Limb (tissue), 2 donors: ENCODE measurements at regions not wholly inside any gene's neighbourhood (a gene's known extent, or its start where the extent isn't known, plus 50 kb on each side); places are given as distances from the start of the nearest gene placed in this dataset.

Experiments used
- DNase-seq, 2 donors: peaks; one replicate each; pipeline ENCODE4 v3.0.0-alpha.2; 2016; ENCODE audit errors: extremely low spot score in 2 of 2

- no peak for DNase-seq
Observed at GRCh38 chr15:35724626-35725025, 178.7 kb upstream of the DPH6 start.

GRCh38 chr15:35725353-35725752 lies 179.4 kb upstream of the DPH6 start:
- DNase-seq: no peak

DNA sequence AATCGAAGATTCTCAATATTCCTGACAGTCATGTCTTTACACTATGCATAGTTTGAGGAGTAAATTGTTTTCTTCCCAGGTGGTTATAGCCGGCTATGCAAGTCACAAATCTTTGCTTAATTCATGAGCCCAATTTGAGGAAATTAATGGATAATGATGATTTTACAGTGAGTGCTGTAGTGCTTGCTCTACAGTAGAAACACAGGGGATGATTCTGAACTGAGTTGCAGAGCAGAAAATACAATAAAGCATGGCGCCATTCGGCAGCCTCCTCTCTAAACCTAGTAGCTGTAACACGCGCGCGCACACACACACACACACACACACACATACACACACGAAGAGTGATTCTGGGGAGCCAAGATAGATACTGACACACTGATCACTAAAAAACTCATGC lies 181.7 kb upstream of the DPH6 start:
- no peak for DNase-seq

DNA sequence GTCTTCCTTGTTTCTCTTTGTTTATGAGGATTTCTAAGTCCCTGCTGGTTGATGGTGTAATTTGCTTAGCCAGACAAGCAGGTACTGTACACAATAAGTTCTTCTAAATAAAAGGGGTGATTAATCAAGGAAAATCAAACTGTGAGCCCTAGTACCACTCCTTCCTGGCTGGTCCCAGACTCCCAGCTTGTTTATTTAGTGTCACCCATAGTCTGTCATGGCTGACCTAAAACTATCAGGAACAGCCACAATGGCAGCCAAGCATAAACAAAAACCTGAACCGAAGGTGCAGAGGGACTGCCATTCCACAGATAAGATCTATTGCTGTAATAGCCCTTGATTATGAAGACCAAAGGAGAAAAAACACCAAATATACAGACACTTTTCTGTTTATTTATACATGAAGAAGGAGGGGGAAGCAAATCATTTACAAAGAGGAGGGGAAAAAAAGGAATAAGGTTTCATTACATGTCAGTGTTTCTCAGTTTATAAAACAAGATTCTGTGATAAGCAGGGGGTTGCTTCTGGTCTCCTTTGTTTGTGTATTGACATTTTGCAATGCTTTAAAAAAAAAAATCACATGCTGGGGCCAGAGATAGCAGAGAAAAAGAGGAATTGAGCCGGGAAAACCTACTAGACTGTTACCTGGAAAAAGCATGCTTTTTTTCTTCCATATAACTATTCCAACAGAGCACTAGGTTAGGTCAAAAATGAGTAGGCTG lies 182.4 kb upstream of the DPH6 start:
- no peak for DNase-seq

DNA sequence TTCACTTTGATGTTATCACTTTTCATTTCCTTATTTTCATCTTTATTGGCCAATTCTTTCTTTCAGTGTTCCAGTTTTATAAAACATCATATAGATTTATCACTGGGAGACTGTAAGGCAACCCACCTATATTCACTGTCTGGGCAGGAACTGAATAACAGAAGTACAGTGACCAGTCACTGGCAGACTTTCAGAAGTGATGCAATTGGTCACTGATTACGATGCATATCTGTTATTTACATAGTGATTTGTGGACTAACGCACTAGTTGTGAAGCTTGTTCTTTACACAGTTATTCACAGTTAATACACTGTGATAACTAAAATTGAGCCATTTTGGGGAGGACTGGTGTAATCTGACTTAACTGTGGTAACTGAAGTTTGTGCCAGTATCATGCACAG lies 190.2 kb upstream of the DPH6 start:
- no peak for DNase-seq

DNA sequence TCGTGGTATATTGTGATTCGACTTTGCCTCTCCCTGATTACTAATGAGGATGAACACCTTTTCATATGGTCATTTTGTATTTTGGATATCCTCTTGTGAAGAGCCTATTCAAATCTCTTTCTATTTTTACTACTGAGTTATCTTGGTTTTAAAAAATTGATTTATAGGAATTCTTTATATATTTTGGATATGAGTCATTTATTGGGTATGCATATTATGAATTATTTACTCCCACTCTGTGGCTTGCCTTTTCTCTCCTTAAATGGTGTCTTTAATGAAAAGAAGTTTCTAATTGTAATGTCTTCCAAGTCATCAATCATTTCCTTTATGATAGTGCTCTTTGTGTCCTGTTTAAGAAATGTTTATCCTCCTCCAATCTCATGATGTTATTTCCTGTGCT lies 191.5 kb upstream of the DPH6 start:
- DNase-seq: no peak

- DNase-seq: no peak
Observed at GRCh38 chr15:35738370-35738769, 192.4 kb upstream of the DPH6 start.

GRCh38 chr15:35740761-35741160 lies 194.8 kb upstream of the DPH6 start:
- peak in 1 of 2 donors; percentile 69 for DNase-seq

- DNase-seq: no peak
Observed at GRCh38 chr15:35741395-35741794, 195.4 kb upstream of the DPH6 start.

DNA sequence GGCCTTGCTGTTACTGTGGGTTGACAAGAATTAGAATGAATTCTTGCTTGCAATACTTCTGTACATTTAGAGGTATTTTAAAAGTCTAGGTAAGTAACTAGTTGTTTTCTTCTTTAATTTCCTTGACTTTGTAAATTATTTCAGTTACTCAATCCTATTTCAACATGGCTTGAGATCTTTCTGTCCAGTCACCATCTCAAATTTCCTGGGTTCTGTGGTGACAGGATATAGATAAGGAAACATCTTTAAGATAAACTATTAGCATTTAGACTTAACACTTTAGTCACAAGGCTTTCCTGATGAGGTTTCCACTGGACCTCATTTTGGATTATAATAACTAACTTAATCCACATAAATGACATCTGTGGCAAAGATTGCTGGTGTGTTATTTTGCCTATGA lies 195.9 kb upstream of the DPH6 start:
- no peak for DNase-seq

DNA sequence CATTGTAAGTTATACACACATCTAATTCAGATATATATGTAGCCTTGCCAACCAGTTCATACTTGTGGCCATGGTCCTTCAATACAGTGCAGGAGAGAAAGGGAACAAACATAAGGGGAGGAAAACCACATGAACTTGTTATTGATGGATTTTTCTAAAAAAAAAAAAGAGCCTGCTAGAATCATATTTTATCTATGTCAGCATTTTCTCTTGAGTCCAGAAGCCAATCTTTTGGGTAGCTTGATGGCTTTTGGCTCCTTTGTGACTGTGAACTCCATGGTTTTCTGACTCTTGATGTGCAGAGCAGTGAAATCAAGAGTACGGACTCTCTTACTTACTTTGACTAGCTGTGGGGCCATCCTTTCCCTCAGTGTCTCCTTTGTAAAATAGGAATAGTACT lies 197.4 kb upstream of the DPH6 start:
- DNase-seq: no peak

DNA sequence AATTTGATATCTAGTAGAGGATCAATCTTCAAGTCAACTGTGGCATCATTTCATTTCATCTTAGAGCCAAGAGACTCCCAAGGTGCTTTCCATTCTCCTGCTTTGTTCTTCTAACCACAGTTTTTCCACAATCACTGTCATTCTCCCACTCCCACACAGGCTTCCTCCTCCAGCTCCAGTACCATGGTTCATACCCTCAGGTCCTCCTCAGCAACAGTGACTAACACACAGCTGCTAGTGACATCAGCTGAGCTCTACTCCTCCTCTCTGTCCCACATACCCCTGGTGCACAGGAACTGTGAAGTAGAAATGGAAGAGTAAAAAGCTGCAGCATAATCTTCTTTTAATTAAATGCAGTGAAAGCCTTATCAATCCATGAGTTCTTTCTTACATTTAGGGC lies 200.2 kb upstream of the DPH6 start:
- no peak for DNase-seq

- no peak for DNase-seq
Observed at GRCh38 chr15:35748105-35748504, 202.1 kb upstream of the DPH6 start.

- DNase-seq: no peak
Observed at GRCh38 chr15:35750051-35750450, 204.1 kb upstream of the DPH6 start.

DNA sequence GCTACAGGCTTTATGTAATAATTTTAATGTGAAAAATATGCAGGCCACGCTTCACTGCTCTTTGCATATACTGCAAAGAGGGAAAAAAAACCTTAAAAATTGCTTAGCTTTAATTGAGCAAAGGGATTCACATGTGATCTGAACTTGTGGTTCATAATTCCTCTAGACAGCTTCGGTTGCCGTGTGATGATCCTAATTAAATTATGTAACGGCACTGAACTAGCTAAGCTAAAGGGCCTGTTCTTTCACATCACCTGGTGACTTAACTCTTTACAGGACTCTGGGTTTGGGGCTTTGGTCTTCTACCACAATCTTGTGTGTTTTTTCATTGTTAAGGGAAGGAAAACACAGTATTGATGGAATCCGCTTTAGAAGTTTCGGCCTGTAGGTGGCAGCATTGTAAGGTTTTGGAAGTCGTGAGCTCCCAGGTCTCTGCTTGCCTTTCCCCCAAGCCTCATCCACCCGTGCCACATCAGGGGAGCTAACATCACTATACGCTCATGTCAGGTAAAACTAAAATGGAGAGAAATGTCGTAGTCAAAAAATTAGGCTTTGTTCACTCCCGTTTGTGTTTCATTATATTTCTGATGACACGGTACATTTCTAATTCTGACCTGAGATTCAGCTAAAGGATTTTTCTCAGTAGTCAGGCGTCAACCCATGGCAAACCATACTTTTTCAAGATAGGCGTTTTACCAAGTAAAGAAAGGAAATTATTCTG lies 205.6 kb upstream of the DPH6 start:
- DNase-seq: peak; percentile 84 to 85

GRCh38 chr15:35752134-35752466 lies 206.1 kb upstream of the DPH6 start:
- no peak for DNase-seq

DNA sequence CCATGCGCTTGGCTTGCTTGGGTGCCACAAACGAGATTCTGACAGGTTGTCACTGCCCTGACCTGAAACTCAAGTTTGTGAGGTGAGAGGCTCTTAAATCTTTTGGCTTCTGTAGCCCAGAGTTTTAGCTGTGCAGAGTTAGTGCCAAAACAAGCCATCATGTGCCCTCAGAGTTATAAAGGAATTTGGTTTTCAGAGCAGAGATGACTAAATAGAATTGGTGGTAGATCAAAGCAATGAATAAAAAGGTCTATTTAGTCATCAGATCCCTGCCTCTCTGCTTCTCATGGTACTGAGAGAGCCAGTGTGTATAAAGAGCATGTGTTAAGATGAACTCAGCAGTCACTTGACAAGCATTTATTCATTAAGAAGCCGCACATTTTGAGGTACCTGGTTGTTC lies 207.5 kb upstream of the DPH6 start:
- DNase-seq: no peak

- DNase-seq: no peak
Observed at GRCh38 chr15:35755237-35755802, 209.4 kb upstream of the DPH6 start.

DNA sequence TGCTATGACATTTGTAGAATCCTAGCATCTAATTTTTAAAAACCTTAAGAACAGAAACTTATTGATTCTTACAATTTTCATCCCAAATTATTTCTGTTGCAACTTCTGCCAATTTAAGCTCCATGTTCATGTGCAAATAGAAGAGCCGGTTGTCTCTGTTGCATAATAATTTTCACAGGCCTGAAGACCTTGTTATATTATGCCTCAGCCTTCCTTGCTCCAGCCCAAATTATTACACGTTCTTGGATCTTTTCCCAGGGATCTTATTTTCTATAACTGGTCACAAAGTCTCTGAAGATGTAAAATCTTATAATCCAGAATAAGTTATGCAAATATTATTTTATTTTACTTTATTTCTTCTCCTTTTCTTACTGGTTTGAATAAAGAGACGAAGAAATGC lies 210.7 kb upstream of the DPH6 start:
- DNase-seq: no peak

DNA sequence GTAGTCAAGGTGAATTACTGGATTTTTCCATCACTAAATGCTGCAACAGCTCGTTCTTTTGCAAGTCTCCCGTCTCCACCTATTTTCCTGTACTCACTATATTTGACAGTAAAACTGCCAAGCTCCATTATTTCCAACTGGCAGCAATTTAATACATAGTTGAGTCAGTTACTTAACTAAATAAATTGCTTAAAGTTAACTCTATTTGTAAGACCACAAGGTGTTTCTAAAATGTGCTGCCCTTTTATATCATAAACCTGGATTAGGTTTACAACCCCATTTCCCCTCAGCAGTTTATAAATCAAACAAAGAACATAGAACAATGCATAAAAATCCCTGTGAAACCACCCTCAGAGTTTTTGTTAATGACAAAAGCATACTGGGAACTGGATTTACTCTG lies 211.4 kb upstream of the DPH6 start:
- no peak for DNase-seq

DNA sequence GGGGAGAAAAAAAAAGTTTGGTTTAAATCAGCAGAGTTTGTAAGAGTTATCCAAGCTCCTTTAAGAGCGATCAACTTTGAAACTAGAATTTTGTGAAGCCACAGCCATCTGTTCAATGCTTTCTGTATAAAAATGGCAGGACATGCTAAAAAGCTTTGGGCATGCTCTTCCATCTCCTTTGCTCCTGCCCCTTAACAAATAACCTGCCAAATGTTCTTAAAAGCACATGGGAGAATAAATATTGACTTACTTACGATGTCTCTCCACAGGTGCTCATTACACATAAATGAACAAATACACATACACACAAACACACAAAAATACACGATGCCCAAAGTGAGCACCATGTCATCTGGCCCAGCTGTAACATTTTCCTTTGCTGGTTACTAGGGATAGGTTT lies 211.8 kb upstream of the DPH6 start:
- DNase-seq: no peak

DNA sequence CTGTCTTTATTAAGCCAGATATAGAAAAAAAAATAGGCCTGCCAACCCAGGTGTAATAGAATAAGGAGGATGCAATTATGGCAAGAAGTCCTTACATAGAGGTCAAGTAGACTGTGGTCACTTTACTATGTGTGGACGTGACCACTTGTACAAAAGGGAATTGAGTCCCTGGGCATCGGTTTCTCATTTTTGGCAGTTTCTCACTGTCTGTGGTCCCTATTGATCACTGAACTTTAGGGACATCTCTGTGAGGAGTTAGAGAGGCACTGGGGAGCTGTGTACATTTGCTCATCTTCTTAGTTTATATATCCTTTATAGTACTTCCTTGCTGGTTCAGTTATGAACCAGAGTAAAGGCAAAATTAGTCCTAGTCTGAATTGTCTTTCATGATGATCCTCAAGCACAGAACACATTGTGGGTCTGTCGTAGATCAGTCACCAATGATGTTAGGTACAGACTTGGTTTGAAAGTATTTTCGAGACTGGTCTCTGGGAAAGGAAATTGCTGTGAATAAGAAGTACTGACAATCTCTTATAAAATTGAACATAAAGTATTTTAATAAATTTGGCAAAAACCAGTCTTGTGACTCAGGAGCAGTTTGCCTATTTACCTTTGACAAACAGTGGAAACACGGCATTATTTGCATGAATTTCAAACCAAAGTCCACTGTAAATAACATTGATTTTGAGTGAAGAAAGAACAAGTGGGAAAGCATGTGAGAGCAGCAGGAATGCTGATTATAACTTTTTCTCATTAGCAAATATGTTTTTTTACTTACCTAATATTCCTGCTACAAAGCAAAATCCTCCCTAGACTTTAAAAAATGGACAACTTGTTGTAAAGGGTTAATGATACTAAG lies 218.9 kb upstream of the DPH6 start:
- DNase-seq: no peak
